SU-DHL-6 (cell line): ENCODE measurements at regions not wholly inside any gene's neighbourhood (a gene's known extent, or its start where the extent isn't known, plus 50 kb on each side); places are given as distances from the start of the nearest gene placed in this dataset.
A peak's percentile ranks its signal among the peaks of the same experiment; 100 is the strongest.

Source experiments
- H2AFZ ChIP-seq: fragments of 200-600 bp; sonication (generic); 2 replicates; pipeline ENCODE4 v1.6.1; 2014; ENCODE audit warnings: low read depth, mild to moderate bottlenecking, moderate library complexity, mixed read lengths, antibody characterized with exemption, low read length; ENCODE audit not compliant: severe bottlenecking
- H3F3A ChIP-seq: fragments of 200-600 bp; shearing (Covaris generic); 2 replicates; pipeline ENCODE4 v1.6.0; 2016; ENCODE audit warnings: antibody characterized with exemption, mild to moderate bottlenecking; ENCODE audit not compliant: insufficient read depth
- H3K27ac ChIP-seq: fragments of 200-600 bp; sonication (generic); 2 replicates; pipeline ENCODE4 v1.5.1; 2016; ENCODE audit warnings: low read depth, mild to moderate bottlenecking, low read length, moderate library complexity, mixed read lengths
- H3K27me3 ChIP-seq: fragments of 200-600 bp; sonication (generic), shearing (Covaris generic); 2 replicates; pipeline ENCODE4 v1.6.0; 2014; ENCODE audit warnings: mild to moderate bottlenecking, low read length
- H3K36me3 ChIP-seq: fragments of 200-600 bp; sonication (generic); 2 replicates; pipeline ENCODE4 v1.6.1; 2014; ENCODE audit warnings: mild to moderate bottlenecking, low read length, mixed read lengths
- H3K4me2 ChIP-seq: fragments of 300-600, 200-600 bp; shearing (Covaris generic), sonication (generic); 2 replicates; pipeline ENCODE4 v1.6.0; 2014; ENCODE audit warnings: low read length, low read depth, mild to moderate bottlenecking; ENCODE audit not compliant: poor library complexity, severe bottlenecking
- H3K4me3 ChIP-seq: fragments of 200-600 bp; sonication (generic); 2 replicates; pipeline ENCODE4 v1.5.1; 2014; ENCODE audit warnings: antibody characterized with exemption, low read length, mild to moderate bottlenecking, mixed read lengths; ENCODE audit not compliant: insufficient read depth, poor library complexity, severe bottlenecking
- H3K79me2 ChIP-seq: fragments of 200-600 bp; sonication (generic); 2 replicates; pipeline ENCODE4 v1.6.1; 2014; ENCODE audit warnings: mild to moderate bottlenecking, low read length, moderate library complexity; ENCODE audit not compliant: insufficient read depth
- H3K9ac ChIP-seq: fragments of 200-600 bp; sonication (generic); 2 replicates; pipeline ENCODE4 v1.7.0; 2014; ENCODE audit warnings: mild to moderate bottlenecking, low read length
- H3K9me2 ChIP-seq: fragments of 200-600 bp; sonication (generic); replicated peaks from 2 replicates; pipeline ENCODE4 v1.6.1; 2014; ENCODE audit warnings: low read length; ENCODE audit not compliant: insufficient read depth
- H3K9me3 ChIP-seq: fragments of 200-600 bp; sonication (generic); 2 replicates; pipeline ENCODE4 v1.6.1; 2014; ENCODE audit warnings: low read length, mixed read lengths; ENCODE audit not compliant: insufficient read depth
- H4K20me1 ChIP-seq: fragments of 200-600 bp; sonication (generic); 2 replicates; pipeline ENCODE4 v1.6.1; 2014; ENCODE audit warnings: low read depth, mild to moderate bottlenecking, antibody characterized with exemption, low read length, moderate library complexity, mixed read lengths
- CTCF ChIP-seq: fragments of 200-600 bp; sonication (generic); IDR thresholded peaks from one replicate; pipeline ENCODE4 v1.5.1; 2017; ENCODE audit warnings: antibody characterized with exemption, mild to moderate bottlenecking, low read length, moderate library complexity; ENCODE audit not compliant: insufficient read depth, poor library complexity, severe bottlenecking
- EZH2phosphoT487 ChIP-seq: fragments of 200-600 bp; sonication (generic), shearing (Covaris generic); conservative IDR thresholded peaks from 2 replicates; pipeline ENCODE4 v1.6.1; 2018; ENCODE audit warnings: mild to moderate bottlenecking, antibody characterized with exemption, low read length, moderate library complexity, mixed read lengths

GRCh38 chr3:102124282-102124681, 275.0 kb downstream of the NFKBIZ start:
- no peak overlapping the region for H3K4me3 ChIP-seq
- no peaks in the 10 kb centered on the region for H4K20me1 ChIP-seq
- H3F3A ChIP-seq: no peaks in the 10 kb centered on the region
- H3K27ac ChIP-seq: no peak overlapping the region
- H3K79me2 ChIP-seq: no peaks in the 10 kb centered on the region
- no peak overlapping the region for H2AFZ ChIP-seq
- H3K4me2 ChIP-seq: no peak overlapping the region
- TF ChIP-seq CTCF (no peak), EZH2phosphoT487 (no peak)
- H3K9me2 ChIP-seq: no peaks in the 10 kb centered on the region
- H3K36me3 ChIP-seq: 0 out of 2 replicates have a peak, but pooled peaks cover 3% of the 10 kb centered on the region
- H3K9me3 ChIP-seq: peaks cover 4% of the 10 kb centered on the region; the same call in 1 of the 2 replicates
- no peak overlapping the region for H3K9ac ChIP-seq
- H3K27me3 ChIP-seq: no peaks in the 10 kb centered on the region

GRCh38 chr3:102124704-102125103, 275.4 kb downstream of the NFKBIZ start:
- Histone ChIP-seq H3F3A (no peaks in the 10 kb centered on the region), H2AFZ (no peak overlapping the region), H4K20me1 (no peaks in the 10 kb centered on the region), H3K36me3 (0 out of 2 replicates have a peak, but pooled peaks cover 3% of the 10 kb centered on the region), H3K4me2 (no peak overlapping the region), H3K9me2 (no peaks in the 10 kb centered on the region), H3K9me3 (peaks cover 4% of the 10 kb centered on the region; the same call in 1 of the 2 replicates), H3K79me2 (no peaks in the 10 kb centered on the region), H3K4me3 (no peak overlapping the region), H3K27me3 (no peaks in the 10 kb centered on the region), H3K9ac (no peak overlapping the region), H3K27ac (no peak overlapping the region)
- TF ChIP-seq CTCF (no peak), EZH2phosphoT487 (no peak)

- peaks cover 4% of the 10 kb centered on the region; the same call in 1 of the 2 replicates for H3K9me3 ChIP-seq
- no peaks in the 10 kb centered on the region for H3F3A ChIP-seq
- H3K4me2 ChIP-seq: no peak overlapping the region
Observed at GRCh38 chr3:102125197-102125993, 276.1 kb downstream of the NFKBIZ start.

More at GRCh38 chr3:102125197-102125993, 276.1 kb downstream of the NFKBIZ start:
- H2AFZ ChIP-seq: peak overlapping the region; percentile 1
- H3K9ac ChIP-seq: no peak overlapping the region
- H3K36me3 ChIP-seq: 0 out of 2 replicates have a peak, but pooled peaks cover 3% of the 10 kb centered on the region
- H3K79me2 ChIP-seq: no peaks in the 10 kb centered on the region
- no peaks in the 10 kb centered on the region for H3K9me2 ChIP-seq
- no peaks in the 10 kb centered on the region for H3K27me3 ChIP-seq
- H3K27ac ChIP-seq: no peak overlapping the region
- H4K20me1 ChIP-seq: no peaks in the 10 kb centered on the region
- H3K4me3 ChIP-seq: no peak overlapping the region
- TF ChIP-seq CTCF: no peak
- no peak for TF ChIP-seq EZH2phosphoT487
